GM21528 (cell line): ENCODE measurements at regions not wholly inside any gene's neighbourhood (a gene's known extent, or its start where the extent isn't known, plus 50 kb on each side); places are given as distances from the start of the nearest gene placed in this dataset.
"Not testable (repeated sequence)": the region's sequence is repeated elsewhere in the genome, so short reads cannot be mapped to it uniquely, and the experiment has no call there.

Experiments
- ATAC-seq: cut with Tn5 transposase; IDR thresholded peaks from one replicate; pipeline ENCODE4 v1.9.1; 2021; ENCODE audit warnings: mild to moderate bottlenecking, moderate library complexity; ENCODE audit not compliant: unreplicated experiment, low FRiP score

GRCh38 chr7:153698046-153698445 lies 354.2 kb upstream of the DPP6 start:
- no peak for ATAC-seq

DNA sequence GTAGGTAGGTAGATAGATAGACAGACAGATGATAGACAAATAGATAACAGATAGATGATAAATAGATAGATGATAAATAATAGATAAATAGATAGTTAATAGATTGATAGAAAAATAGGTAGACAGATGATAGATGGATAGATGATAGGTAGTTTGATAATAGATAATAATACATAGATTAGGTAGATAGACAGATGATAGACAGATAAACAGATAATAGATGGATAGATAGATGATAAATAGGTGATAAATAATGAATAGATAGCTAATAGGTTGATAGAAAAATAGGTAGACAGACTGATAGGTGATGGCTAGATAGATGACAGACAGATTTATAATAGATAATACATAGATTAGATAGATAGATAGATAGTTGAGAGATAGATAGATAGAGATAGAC lies 350.5 kb upstream of the DPP6 start:
- no peak for ATAC-seq

DNA sequence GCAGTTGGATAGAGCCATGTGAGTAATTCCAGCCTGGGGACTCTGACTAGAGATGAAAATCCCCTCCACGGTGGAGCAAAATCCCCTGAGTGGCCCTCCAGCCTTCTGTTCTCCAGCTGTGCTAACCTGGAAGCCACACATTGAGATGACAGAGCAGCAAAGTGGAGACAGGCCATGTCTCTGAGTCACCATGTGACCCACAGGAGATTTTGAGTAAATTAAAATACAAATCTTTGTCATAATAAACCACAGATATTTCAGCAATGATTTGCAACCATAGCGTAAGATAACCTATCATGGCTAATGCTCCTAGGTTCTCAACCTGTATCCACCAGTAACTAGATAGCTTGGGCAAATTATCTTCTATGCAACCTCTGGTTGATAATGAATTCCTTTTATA lies 328.3 kb upstream of the DPP6 start:
- ATAC-seq = not testable (repeated sequence)

GRCh38 chr7:153731504-153731903 lies 320.7 kb upstream of the DPP6 start:
- ATAC-seq = not testable (repeated sequence)

- ATAC-seq = not testable (repeated sequence)
These were observed 308.8 kb upstream of the DPP6 start for GRCh38 chr7:153743434-153743833.

DNA sequence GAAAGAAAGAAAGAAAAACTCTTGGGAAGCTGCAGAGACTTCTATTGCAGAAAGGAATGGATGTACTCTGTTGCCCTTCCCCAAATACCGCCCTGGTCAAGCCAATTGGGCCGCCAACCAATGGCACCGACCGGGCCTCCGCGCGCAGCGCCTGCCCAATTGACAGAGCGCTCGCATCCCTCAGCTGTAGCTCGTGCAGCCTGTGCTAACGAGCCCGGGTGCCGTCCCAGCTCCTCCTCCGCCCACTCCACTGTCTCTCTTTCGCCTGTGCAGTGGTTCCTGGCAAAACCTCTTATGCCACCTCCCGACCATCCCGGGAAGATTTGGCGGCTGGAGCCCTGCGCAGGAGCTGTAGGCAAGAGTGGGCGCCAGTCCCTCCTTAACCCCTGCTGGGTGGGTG lies 304.2 kb upstream of the DPP6 start:
- ATAC-seq = not testable (repeated sequence)

GRCh38 chr7:153748885-153749284 lies 303.3 kb upstream of the DPP6 start:
- not testable (repeated sequence) for ATAC-seq

GRCh38 chr7:153765869-153766268 lies 286.3 kb upstream of the DPP6 start:
- ATAC-seq = not testable (repeated sequence)

GRCh38 chr7:153766926-153767325 lies 285.3 kb upstream of the DPP6 start:
- ATAC-seq = not testable (repeated sequence)

GRCh38 chr7:153772966-153773365 lies 279.2 kb upstream of the DPP6 start:
- no peak for ATAC-seq

DNA sequence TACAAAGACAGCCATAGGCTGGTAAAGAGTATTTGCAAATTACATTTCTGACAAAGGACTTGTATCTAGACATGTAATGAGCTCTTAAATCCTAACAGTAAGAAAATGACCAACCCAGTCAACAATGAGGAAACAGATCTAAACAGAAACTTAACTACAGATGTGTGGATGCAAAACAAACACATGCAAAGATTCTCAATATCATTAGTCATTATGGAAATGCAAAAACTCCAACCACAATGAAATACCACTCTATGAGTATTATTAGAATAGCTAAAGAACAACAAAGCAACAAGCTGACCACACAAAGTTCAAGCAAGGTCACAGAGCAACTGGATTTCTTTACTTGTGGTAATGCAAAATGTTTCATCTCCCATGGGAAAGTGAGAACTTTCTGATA lies 275.3 kb upstream of the DPP6 start:
- ATAC-seq = not testable (repeated sequence)

DNA sequence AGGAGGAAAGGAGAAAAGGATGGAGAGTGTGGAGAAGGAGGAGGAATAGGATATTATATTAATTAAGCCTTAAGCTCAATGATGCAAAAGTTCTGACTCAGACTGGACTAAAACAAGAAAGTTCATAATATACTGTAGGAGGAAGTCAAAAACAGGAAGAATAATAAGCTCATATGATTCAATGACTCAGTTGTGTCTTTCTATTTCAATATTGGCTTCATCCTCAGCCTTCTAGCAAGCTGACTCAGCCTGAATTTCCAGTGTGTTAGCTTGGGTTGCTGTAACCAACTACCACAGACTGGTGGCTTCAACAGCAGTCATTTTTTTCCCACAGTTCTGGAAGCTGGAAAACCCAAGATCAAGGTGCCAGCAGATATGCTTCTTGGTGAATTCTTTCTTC lies 254.8 kb upstream of the DPP6 start:
- ATAC-seq = not testable (repeated sequence)

DNA sequence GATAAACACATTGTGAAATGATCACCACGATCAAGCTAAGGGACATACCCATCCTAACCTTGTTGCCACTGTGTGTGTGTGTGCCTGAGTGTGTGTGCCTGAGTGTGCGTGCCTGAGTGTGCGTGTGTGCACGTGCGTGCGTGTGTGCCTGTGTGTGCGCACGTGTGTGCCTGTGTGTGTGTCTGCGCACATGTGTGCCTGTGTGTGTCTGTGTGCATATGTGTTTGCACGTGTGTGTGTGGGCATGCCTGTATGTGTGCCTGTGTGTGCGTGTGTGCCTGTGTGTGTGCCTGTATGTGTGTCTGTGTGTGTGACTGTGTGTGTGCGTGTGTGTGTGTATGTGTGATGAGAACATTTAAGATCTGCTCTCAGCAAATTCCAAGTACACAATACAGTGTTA lies 244.1 kb upstream of the DPP6 start:
- no peak for ATAC-seq

GRCh38 chr7:153829525-153829924 lies 222.7 kb upstream of the DPP6 start:
- no peak for ATAC-seq

DNA sequence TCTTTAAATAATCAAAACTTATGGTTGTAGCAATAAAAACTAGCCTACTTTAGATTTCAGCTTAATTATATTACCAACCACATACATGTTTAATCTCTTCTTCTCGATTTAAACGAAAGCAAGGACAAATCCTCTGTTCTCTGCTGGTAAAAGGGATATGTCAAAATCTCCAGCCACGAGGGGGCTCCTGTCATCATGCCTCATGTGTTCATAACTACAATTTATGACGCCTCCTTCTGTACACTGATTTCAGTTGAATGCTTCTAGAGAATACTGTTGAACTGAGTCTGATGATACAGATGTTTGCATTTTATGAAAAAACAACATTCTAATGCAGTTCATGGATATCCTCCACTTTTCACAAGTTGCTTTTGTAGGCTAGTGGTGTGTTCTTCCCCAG lies 220.0 kb upstream of the DPP6 start:
- no peak for ATAC-seq

GRCh38 chr7:153835103-153835502 lies 217.1 kb upstream of the DPP6 start:
- no peak for ATAC-seq

DNA sequence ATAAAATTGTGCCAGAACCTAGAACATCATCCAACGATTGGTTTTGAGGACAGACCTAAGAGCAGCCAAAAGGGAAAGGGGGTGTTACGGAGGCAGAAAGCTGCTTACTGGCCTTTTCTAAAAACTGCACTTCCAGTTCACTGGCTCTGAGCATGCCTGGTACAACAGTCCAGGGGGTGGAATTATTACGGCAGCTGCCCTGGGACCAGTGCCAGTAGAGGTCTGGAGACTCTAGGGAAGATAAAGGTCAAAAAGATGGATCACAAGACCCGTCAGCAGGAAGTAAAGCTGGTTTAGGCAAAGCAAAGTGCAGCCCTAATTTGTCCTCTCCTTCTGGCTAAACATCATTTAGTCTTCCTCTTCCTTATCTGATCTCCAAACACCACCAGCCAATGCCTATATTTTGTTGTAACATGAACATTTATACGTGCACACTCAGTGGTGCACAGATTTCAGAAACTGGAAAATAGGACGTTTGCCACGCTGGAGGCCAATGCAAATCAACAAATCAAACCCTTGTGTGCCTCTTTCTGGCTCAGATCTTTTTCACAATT lies 216.4 kb upstream of the DPP6 start:
- ATAC-seq = no peak

GRCh38 chr7:153838591-153838990 lies 213.6 kb upstream of the DPP6 start:
- no peak for ATAC-seq

GRCh38 chr7:153840861-153841260 lies 211.3 kb upstream of the DPP6 start:
- ATAC-seq = no peak

- no peak for ATAC-seq
These were observed 204.4 kb upstream of the DPP6 start for GRCh38 chr7:153847828-153848227.

DNA sequence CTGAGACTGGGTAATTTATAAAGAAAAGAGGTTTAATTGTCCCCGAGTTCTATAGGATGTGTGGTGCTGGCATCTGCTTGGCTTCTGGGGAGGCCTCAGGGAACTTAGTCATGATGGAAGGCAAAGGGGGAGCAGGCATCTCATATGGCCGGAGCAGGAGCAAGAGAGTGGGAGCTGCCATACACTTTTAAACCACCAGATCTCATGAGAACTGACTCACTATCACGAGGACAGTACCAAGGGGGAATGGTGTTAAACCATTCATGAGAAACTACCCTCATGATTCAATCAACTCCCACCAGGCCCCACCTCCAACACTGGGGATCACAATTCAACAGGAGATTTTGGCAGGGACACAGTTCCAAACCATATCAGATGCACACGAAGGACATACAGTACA lies 199.9 kb upstream of the DPP6 start:
- no peak for ATAC-seq

DNA sequence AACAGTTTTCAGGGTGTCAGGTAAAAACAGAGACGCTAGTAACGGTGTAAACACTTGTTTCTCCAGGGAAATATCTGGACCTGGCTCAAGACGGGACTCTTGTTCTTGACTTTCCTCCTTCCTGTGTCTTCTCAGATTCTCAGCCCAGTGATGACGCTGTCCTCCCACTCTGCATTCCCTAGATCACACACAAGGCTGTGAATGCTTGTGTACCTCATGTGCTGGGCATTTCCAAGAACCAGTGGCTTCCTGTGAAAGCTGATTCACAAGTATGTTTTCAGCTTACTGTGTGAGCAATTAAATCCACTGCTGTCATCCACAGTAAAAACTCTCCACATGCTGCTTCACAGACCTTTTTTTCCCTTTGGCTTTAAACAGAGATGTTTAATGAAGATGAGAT lies 193.8 kb upstream of the DPP6 start:
- no peak for ATAC-seq

DNA sequence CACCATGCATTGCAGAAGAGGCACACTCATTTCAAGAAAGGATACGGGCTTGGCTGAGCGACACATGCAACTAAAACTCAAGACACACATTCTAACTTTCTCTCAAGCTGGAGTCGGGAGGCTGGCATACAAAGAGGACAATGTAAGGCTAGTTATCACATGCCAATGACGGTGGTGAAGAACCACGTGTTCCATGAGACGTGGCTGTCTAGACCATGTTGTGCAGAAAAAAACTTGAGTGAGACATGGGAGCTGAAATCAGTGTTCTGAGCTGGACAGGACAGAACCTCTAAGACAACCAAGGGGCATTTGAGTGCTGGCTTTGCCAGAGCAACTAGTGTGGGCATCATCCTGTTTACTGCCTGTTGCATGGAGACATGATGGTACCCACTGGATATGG lies 193.0 kb upstream of the DPP6 start:
- ATAC-seq = no peak
